HG03280 (cell line): ENCODE measurements at regions not wholly inside any gene's neighbourhood (a gene's known extent, or its start where the extent isn't known, plus 50 kb on each side); places are given as distances from the start of the nearest gene placed in this dataset.
"Not testable (repeated sequence)": the region's sequence is repeated elsewhere in the genome, so short reads cannot be mapped to it uniquely, and the experiment has no call there.

Experiments used
- ATAC-seq: cut with Tn5 transposase; IDR thresholded peaks from one replicate; pipeline ENCODE4 v1.9.1; 2021; ENCODE audit warnings: mild to moderate bottlenecking, moderate library complexity; ENCODE audit not compliant: unreplicated experiment

DNA sequence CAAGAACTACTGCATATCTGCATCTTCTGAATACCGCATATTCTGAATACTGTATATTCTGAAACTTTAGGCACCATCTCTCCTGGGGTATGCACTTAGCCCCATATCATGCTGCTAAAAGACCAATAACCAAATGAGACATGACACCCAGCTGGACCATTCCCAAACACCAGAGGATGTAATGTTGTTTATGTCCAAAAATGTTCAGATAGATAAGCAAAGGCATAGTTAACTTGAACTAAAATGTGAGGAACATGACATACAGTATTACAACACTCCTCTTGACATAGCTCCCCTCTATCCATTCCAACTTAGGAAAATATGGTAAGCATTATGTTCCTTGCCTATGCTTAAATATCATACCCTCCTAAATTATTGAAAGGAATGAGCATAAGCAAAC, 127.3 kb downstream of the TENT5A start:
- ATAC-seq: no peak

DNA sequence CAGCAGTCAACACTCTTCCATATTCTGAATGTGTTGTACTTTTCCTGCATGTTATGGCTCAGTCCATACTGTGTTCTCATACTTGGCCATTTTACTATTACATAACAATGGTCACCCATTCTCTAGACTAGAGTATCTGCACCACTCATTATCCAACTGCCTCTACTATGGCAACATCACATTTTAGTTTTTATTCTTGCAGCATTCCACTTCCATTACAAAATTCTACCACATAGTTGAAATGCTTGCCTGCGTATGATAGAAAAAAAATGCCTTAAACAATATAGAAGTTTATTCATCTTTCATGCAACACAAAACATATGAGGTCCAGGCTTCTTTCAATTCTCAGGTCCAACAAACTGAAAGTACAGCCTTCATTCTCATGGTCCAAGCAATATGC, 128.0 kb downstream of the TENT5A start:
- no peak for ATAC-seq

DNA sequence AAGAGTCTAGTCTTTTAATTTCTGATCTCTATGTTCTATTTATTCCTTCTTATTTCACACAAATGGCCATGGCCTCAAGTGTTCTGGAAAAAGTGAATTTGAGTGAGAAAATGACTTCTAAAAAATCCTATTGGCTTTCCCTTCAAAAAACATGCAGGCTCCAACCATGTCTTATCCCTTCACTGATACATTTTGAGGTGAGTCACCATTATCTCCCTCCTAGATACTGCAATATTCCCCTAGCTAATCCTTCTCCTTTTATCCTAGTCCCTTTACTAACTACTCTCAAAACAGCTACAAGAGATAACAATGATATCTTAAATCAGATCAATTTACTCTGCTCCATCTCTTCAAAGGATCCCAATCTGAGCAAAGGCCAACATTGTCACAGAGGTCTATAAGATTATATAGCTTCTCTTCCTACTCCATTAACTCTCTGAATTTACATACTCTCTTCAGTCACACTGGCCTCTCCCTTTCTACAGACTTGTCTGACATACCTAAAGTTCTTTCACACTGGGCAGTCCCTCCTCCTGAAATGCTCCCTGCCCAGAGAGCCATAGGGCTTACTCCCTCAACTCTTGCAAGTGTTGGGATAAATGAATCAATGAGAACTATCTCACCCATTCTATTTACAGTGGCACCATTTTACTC, 129.2 kb downstream of the TENT5A start:
- no peak for ATAC-seq

DNA sequence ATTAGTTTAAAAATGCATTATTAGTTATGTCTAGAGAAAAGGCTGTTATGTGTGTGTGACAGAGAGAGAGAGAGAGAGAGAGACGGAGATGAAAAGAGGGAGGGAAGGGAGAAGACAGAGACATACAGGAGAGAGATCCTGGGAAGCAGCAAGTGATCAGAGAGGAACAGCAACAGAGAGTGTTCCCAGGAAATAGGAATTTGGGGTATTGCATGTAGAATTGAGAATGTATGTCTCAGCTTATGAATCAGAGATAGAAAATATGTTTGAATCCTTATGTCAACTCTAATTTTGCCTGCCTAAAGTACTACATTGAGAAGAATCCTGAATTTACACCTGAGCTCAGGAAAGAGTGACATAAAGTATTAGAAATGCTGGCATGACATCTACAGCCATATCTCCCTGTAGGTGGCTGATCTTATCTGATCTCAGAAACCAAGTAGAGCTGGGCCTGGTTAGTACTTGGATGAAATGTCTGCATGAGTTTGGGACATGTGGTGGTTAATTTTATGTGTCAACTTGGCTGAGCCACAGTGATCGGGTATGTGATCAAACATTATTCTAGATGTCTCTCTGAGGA, 130.6 kb downstream of the TENT5A start:
- no peak for ATAC-seq

DNA sequence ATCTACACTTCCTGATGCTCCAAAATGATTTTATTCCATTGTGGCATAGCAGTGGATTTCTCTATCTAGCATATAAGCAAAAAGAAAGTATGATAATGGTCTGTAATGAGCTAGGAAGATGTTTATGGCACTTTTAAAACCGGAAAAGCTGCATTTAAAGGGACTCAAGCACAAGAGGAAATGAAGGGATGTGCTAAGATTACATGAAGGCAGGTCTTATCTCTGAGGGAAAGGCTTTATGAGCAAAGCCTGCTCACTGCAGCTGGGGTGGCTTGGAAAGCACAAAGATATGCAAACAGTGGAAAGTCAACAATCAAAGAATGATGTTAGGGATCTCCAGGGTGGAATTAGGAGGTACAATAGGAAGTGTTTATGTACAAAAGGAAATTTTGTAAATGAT, 138.2 kb downstream of the TENT5A start:
- ATAC-seq: no peak

DNA sequence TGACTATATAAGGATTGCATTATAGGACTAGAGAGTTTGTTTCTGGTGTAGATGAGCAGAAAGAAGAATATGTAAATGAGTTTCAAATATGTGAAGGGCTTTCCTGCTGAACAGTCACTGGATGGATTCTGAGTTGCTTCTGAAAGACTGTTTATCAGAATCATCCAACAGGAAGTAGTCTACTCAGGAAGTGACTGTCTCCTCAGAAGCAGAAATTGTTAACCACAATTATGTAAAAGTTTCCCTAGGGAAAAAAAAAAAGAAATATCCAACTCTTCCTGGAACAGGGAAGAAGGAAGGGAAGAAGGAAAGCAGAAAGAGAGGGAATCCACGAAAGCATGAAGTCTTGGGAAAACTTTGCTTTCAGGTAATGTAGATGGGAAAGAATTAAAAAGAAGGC, 138.9 kb downstream of the TENT5A start:
- no peak for ATAC-seq

DNA sequence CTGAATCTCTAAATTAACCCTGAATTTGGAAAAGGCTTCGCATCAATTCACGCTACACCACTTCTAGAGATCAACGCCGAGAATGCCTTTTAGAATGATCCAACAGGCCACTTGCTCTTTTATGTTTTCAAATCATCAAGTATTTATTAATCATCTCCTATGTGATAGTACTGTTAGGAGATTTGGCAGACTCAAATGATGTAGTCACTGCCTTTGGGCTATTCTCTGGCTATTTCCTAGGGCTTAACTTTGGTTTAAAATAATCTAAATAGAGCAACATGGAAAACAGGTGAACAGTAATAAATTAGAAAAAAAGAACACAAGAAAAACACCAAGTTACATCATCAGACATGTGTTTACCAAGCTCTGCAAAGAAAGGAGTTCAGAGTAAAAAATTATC, 140.3 kb downstream of the TENT5A start:
- ATAC-seq: no peak

DNA sequence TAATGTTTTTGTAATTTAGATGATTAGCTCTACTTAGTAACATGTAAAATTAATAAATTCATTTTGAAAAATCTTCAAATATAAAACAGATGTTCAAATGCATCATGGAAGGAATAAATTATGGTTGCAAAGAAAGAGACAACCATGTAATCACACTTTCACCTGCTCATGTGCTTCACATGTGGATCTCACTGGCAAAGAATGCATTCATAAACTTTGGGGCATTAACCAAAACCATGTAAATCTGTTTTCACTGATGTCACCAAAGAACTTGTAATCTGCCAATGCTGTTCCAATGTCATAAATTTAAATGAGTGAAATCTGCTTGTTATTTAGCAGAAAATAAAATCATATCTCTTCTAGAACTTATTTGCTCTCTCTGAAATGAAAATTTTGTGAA, 142.7 kb downstream of the TENT5A start:
- ATAC-seq: no peak

DNA sequence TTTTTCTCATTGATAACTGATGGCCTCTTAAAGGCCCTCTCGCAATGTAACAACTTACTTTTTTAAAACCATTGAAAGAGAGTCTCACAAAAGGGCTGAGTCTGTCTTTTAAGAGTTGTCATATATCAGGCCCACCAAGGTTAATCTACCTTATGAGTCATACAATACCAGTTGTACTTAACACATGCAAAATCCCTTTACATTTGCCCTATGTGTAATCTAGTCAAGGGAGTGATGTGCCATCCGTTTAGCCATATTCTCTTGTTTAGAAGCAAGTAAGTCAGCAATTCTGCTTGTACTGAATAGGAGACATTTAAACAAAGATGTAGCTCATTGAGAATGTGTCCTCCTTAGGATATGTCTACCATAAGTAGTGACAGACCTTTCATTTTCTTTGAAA, 143.7 kb downstream of the TENT5A start:
- no peak for ATAC-seq

DNA sequence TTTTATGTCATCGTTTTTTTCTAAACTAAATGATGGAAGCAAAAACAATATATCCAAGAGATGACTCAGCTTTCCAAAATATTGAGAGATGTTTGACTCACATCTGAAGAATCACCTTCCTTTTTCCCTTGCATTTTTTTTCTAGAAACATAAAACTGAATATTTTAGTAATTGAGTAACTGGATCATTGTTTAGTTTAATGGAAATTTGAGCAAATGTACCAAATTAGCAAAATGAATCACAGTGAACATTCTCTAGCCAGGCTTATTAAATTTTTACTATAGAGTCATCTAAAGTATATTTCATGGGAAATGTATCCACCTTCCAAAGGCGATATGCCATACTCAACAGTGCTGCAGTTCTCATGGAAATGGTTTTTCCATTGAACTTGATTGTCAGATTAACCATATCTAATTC, 145.5 kb downstream of the TENT5A start:
- no peak for ATAC-seq

DNA sequence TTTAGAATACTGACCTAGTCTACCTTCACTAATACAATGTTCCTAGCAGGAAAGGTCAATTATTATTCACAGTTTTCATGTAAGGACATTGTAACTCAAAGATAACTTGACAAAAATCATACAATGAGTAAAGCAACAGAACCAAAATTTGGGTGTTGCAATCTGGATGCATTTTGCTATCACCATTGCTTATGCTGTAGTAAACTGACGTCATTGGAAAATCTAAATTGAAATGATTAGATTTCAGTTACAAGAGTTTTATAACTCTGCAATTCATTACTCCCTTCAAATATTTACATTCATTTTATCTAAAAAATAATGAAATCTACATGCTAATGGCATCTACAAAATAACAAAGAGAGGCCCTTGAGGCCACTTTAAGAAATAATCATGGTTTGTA, 147.0 kb downstream of the TENT5A start:
- no peak for ATAC-seq

DNA sequence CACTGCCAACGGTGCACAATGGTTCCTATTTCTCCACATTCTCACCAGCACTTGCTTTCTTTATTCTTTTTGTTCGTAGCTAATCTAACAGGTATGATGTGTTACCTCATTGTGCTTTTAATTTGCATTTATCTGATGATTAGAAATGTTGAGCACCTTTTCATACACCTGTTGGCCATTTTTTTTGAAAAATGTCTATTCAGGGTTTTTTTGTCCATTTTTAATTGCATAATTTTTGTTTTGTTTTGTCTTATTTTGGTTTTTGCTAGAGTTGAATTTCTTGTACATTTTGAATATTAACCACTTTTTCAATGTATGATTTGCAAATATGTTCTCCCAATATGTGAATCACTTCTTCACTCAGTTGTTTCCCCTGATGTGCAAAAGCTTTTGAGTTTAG, 150.6 kb downstream of the TENT5A start:
- no peak for ATAC-seq

DNA sequence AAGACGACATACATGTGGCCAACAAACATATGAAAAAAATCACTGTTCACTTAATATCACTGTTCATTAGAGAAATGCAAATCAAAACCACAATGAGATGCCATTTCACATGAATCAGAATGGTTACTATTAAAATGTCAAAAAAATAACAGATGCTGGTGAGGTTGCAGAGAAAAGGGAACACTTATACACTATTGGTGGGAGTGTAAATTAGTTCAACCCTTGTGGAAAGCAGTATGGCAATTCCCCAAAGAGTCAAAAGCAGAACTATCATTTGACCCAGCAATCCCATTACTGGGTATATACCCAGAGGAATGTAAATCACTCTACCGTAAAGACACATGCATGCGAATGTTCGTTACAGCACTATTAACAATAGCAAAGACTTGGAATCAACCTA, 152.0 kb downstream of the TENT5A start:
- not testable (repeated sequence) for ATAC-seq

DNA sequence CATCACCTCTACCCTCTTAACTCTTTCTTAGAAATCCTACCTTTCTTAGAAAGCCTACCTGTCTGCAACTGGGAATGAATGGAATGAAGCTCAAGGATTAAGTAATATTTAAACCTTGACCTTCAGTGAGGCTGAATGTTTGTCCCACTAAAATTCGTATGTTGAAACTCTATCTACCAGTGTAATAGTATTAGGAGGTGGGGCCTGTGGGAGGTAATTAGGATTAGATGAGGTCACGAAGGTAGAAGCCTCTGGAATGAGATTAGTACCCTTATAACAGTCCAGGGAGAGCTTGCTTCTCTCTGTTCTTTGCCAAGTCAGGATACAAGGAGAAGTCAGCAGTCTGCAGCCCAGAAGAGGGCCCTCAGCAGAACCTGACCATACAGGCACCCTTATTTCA, 158.0 kb downstream of the TENT5A start:
- no peak for ATAC-seq

DNA sequence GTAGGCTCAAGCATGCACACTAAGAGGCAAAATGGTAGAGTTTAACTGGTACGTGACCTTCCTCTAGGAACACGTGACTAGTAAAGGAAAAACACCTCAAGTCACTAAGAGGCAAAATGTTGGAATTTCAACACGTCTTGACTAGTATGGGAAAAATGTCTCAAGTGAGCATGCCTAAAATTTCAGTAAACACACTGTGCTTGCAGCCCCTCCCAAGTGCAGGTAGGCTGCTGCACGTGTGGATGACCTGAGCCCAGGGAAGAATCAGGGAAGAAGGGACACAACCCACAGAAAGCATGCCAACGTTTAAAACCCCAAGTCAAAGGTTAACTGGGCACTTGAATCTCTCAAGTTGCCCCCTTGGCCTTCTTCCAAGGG, 162.2 kb downstream of the TENT5A start:
- ATAC-seq: no peak

DNA sequence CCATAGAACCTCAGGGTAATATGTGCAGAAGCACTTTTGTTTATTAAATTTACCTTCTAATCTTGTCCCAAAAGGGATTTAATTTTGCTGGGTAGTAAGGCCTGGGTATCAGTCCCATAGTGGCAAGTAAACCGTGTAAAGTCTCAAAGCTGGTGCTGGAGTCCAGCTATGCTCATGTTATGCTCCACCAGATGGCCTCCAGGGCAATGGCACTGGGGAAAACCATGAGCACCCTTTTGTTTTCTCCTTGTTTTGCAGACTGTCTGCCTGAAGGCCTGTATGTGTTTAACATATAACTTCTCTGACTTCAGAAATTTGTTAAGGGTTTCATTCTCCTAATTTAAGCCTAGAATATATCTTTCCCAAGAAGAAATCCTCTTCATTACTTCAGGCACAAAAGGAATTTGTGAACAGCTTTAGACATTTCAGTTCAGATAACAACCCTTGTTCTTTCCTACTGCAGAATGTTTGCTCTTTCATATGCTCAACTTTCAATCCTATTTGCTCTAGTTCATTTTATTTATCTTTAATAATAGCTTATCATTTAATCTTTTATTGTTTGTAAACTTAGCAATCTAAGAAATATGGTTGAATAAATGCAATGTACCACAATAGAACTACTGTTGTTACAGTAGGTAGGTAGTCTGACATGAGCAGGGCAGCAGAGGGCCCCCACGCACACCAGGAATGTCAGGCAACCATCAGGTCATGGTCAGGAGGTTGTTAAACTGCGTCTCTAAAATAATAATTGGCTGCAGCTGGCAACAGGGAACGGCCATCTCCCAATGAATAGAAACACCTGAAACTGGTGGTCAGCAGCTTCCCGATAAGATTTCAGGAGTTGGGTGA, 162.8 kb downstream of the TENT5A start:
- ATAC-seq: no peak

DNA sequence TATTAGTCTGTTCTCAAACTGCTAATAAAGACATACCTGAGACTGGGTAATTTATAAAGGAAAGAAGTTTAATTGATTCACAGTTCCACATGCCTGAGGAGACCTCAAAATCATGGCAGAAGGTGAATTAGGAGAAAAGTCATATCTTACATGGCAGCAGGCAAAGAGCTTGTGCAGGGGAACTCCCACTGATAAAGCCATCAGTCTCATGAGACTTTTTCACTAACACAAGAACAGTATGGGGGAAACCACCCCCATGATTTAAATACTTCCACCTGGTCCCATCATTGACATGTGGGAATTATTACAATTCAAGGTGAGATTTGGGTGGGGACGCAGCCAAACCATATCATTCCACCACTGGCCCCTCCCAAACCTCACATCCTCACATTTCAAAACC, 166.8 kb downstream of the TENT5A start:
- ATAC-seq: not testable (repeated sequence)

DNA sequence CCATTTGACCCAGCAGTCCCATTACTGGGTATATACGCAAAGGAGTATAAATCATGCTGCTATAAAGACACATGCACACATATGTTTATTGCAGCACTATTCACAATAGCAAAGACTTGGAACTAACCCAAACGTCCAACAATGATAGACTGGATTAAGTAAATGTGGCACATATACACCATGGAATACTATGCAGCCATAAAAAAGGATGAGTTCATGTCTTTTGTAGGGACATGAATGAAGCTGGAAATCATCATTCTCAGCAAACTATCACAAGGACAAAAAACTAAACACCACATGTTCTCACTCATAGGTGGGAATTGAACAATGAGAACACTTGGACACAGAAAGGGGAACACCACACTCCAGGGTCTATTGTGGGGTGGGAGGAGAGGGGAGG, 168.3 kb downstream of the TENT5A start:
- ATAC-seq: not testable (repeated sequence)

DNA sequence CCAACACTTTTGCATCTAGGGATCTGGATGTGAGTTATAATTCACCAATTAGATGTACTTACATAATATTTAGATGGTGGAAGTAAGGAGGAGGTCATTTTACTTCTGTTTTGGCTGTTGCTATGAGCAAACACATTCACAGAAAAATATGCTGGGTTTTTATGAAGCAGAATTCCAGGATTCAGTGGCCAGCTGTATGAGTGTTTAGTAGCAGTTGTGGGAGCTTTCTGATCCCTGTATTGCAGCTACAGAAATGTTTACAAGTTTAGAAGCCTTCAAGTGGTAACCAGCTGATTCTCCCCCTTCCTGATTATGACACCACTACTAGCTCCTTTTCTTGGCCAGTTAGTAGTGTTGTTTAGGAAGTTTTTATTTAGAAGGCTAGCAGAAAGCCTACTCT, 177.0 kb downstream of the TENT5A start:
- ATAC-seq: no peak

DNA sequence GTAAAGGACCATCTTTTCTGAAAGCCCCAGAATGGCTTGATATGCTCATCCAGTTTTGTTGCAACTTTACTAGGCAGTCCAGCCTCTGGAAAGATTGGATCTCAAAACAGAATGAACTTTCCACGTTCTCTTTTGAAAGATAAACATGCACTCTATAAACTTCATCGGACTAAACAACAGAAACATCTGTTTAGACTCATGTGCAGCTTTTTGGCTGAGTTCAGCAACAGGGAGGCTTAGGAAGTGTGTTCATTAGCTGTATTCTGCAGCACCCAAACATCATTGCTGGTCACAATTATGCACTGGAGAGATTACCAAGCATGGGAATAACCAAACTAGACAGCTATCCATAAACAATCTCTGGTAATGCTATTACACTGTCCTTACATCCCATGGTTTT, 180.5 kb downstream of the TENT5A start:
- ATAC-seq: no peak

DNA sequence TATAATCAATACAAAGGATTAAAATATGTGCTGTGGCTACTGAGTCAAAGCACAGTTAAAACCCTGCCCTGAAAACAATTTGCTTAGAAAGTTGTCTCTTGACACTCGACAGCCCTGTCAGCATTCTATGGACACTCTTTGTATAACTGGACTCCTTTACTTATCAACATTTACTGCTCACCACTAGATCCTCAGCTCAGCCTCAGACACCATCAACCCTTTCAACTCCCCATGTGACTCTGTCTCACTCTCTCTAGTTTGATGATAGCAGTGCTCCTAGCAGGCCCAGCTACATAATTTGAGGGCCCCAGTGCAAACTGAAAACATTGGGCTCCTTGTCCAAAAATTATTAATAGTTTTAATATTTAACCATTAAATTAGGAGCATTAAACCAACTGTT, 181.8 kb downstream of the TENT5A start:
- no peak for ATAC-seq

DNA sequence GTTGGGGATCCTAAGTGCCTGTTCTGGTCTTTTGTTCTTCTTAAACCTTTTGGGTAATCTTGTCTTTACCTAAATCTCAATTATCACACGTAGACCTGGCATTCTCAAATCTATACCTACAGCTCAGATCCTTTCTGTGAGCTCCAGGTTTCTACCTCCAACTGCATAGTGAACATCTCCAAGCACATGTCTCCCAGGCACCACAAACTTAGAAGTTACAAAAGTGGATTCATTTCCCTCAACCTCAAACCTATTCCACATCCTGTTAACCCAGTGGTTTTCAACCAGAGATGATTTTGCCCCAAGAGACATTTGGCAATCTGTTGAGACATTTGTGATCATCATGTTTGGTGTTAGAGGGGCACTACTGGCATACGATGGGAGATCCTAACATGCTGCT, 183.5 kb downstream of the TENT5A start:
- ATAC-seq: no peak
